DLD1 (cell line): ENCODE measurements at regions not wholly inside any gene's neighbourhood (a gene's known extent, or its start where the extent isn't known, plus 50 kb on each side); places are given as distances from the start of the nearest gene placed in this dataset.
"Not testable (repeated sequence)": the region's sequence is repeated elsewhere in the genome, so short reads cannot be mapped to it uniquely, and the experiment has no call there.

Experiments
- in situ Hi-C: cut with HindIII; loops from 2 replicates; pipeline ENCODE4 v1.10.0; 2017; ENCODE audit warnings: low sequenced_read_pairs

DNA sequence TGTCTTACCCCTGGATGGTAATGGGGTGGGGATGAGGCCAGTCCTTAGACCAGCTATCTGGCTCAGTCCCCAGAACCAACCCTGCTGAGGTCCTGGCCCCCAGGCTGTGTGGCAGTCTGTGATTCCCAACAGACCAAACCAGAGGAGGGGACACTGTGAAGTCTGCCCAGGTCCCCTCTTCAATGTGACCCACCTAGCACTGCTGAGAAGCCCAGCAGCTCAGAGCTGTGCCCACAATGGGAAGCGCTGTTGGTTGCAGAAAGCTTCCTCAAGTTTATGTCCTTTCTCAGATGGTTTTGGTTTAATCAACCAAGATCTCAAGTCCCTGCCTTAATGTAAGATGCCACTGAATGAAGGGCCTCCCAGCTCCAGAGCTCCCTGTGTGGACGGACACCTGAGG lies 114.7 kb upstream of the IGLL5 start:
- in situ Hi-C loops: loop anchor here (25.0 kb wide), 1 partner anchor 211 kb away; the partner anchor contains the start of gene PRAME

- in situ Hi-C loops: loop anchor here (25.0 kb wide), 1 partner anchor 211 kb away; the partner anchor contains the start of gene PRAME
Observed at GRCh38 chr22:22773427-22773826, 114.2 kb upstream of the IGLL5 start.

GRCh38 chr22:22773979-22774604 lies 113.5 kb upstream of the IGLL5 start:
- in situ Hi-C loops: loop anchor here (25.0 kb wide), 1 partner anchor 212 kb away; the partner anchor contains the start of gene PRAME

- in situ Hi-C loops: loop anchor here (25.0 kb wide), 1 partner anchor 212 kb away; the partner anchor contains the start of gene PRAME
Observed at GRCh38 chr22:22774762-22775161, 112.9 kb upstream of the IGLL5 start.

- in situ Hi-C loops: no loop called here
Observed at GRCh38 chr22:22776121-22776520, 111.5 kb upstream of the IGLL5 start.

- in situ Hi-C loops: no loop called here
Observed at GRCh38 chr22:22779213-22779612, 108.4 kb upstream of the IGLL5 start.

- in situ Hi-C loops: no loop called here
Observed at GRCh38 chr22:22783575-22783974, 104.0 kb upstream of the IGLL5 start.

DNA sequence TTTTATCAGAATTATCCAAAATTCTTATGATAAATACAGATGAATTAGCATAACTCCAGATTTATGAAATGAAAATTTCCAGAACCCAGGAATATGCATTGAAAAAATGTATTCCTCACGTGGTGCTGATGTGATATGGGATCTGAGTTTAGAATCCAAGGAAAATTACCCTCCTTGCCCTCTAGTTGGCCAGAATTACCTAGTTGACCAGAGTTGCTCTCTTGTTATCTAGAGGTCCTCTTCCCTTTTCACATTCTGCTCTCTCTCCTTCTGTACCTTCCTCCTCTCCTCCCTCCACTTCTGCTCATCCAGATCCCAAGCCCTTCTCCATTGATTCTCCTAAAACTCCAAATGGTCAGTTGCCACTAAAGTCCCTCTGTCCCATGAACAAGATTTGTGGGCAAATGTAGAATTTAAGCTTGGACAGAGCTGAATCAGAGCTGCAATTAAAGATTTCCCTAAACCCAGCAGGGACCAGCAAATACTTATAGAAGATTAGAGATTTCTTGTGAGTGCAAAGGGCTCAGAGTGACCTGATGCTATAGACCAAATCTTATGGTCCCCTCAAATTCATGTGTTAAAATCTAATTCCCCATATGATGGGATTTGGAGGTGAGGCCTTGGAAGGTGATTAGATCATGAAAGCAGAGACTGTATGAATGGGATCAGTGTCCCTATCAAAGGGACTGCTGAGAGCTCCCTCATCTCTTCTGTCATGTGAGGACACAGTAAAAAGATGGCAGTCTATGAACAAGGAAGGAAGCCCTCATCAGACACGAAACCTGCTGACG lies 103.2 kb upstream of the IGLL5 start:
- in situ Hi-C loops: no loop called here

DNA sequence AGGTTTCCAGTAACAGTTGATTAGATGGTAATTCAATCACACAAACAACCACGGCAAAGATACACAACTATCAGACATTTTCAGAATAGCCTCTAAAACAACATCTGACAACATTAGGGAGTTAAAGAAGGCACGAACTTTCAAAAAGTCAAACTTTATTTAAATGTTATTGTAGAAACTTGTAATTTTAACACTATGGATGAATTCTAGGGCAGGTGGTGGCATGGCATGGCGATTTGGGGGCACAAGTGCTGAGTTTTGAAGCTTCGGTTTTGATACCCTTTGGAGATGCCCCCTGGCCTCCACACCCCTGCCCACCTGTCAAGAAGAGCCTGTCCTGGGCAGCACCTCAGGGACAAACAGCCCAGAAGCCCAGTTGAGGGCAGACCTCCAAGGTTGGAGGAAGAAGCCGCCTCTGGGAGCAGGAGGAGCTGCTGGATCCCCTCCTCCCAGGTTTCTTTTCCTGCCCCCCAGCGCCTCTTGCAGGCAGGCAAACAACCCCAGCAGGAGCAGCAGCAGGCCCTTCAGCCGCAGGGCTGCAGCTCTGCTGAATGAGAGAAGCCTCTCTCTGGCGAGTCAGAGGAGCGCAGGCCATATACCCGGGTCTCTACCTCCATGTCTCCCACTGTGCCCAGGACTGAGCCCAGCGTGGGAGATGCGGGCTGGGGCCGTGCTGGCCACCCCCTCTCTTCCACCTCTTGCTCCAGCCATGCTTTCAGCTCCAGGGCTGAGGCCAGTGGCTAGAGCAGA lies 102.1 kb upstream of the IGLL5 start:
- in situ Hi-C loops: no loop called here

GRCh38 chr22:22786301-22787115 lies 101.1 kb upstream of the IGLL5 start:
- in situ Hi-C loops: no loop called here

GRCh38 chr22:22787151-22787550 lies 100.5 kb upstream of the IGLL5 start:
- in situ Hi-C loops: no loop called here

- in situ Hi-C loops: no loop called here
Observed at GRCh38 chr22:22787786-22788459, 99.7 kb upstream of the IGLL5 start.

- in situ Hi-C loops: no loop called here
Observed at GRCh38 chr22:22788460-22789037, 99.1 kb upstream of the IGLL5 start.

- in situ Hi-C loops: no loop called here
Observed at GRCh38 chr22:22789233-22789921, 98.2 kb upstream of the IGLL5 start.

DNA sequence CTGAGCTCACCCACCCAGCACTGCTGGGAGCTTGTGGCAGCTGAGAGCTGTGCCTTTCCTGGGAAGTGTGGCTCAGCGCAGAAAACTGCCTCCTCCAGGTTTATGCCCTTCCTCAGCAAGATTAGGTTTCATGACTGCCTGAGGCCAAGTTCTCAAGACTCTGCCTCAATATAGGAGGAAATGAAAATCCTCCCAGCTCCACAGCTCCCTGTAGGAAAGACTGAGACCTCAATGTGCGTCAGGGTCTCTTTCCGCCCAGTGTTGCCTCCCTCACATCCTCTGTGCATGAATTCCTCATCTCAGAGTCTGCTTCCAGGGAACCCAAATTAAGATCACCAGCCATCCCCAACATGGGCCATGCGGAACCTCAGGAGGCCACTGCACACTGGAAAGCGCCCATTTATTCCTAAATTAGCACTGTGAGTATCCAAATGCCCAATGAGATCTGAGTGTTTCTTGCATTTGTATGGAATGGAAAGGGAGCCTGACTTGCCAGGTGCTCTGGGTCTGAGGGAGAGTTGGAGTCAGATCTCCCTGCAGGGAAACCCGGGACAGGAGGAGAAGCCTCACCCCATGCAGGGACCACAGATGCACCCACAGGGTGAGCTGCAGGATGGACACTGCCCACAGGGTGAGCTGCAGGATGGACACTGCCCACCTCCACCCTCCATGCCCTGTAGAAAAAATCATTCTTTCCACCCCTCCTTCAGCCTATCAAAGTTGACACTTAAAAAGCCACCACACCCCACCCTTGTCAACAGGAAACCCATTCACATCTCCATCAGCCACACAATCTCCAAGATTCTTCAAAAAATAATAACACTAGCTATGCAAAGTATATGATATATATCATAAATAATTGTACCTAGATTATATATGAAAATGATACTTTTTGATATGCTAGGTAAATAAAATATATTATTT lies 97.4 kb upstream of the IGLL5 start:
- in situ Hi-C loops: no loop called here

GRCh38 chr22:22791438-22792181 lies 96.0 kb upstream of the IGLL5 start:
- in situ Hi-C loops: no loop called here

DNA sequence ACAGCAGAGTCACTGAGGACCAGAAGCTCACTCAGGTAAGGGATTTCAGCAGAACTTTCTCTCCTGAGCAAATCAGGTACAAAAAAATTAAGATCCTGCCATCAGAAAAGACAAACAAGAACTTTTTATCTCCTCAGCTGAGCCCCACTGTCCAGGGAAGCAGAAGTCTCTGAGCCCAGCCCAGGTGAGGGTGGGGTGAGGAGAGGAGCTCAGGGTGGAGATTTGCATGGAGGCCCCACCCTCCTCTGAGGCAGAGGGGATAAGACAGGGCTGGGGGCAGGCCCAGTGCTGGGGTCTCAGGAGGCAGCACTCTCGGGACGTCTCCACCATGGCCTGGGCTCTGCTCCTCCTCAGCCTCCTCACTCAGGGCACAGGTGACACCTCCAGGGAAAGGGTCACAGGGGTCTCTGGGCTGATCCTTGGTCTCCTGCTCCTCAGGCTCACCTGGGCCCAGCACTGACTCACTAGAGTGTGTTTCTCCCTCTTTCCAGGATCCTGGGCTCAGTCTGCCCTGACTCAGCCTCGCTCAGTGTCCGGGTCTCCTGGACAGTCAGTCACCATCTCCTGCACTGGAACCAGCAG lies 95.3 kb upstream of the IGLL5 start:
- in situ Hi-C loops: not testable (repeated sequence)
